CD4-positive, alpha-beta T cell treated with Interferon alpha-2 for 1 hour (primary cell): ENCODE measurements at regions not wholly inside any gene's neighbourhood (a gene's known extent, or its start where the extent isn't known, plus 50 kb on each side); places are given as distances from the start of the nearest gene placed in this dataset.
"Not testable (repeated sequence)": the region's sequence is repeated elsewhere in the genome, so short reads cannot be mapped to it uniquely, and the experiment has no call there.

Experiments used
- DNase-seq, 2 donors: peaks; one replicate each; pipeline ENCODE4 v3.0.0-alpha.2; 2020 to 2022

- DNase-seq = no peak
These were observed 1452.1 kb downstream of the SUCLG1 start for GRCh38 chr2:83006961-83007360.

GRCh38 chr2:83003555-83003954, 1455.5 kb downstream of the SUCLG1 start:
- DNase-seq = no peak

- DNase-seq = no peak
These were observed 1456.4 kb downstream of the SUCLG1 start for GRCh38 chr2:83002706-83003105.

GRCh38 chr2:82998781-82999180, 1460.3 kb downstream of the SUCLG1 start:
- DNase-seq = no peak

- no peak for DNase-seq
These were observed 1462.9 kb downstream of the SUCLG1 start for GRCh38 chr2:82996217-82996616.

GRCh38 chr2:82994151-82994550, 1464.9 kb downstream of the SUCLG1 start:
- no peak for DNase-seq

GRCh38 chr2:82993609-82994008, 1465.5 kb downstream of the SUCLG1 start:
- no peak for DNase-seq

GRCh38 chr2:82992968-82993367, 1466.1 kb downstream of the SUCLG1 start:
- DNase-seq = no peak

GRCh38 chr2:82987706-82988105, 1471.4 kb downstream of the SUCLG1 start:
- DNase-seq = not testable (repeated sequence)

GRCh38 chr2:82986899-82987298, 1472.2 kb downstream of the SUCLG1 start:
- DNase-seq = no peak

- no peak for DNase-seq
These were observed 1473.4 kb downstream of the SUCLG1 start for GRCh38 chr2:82985572-82986197.

GRCh38 chr2:82968358-82968757, 1490.7 kb downstream of the SUCLG1 start:
- DNase-seq = no peak

GRCh38 chr2:82964341-82964740, 1494.7 kb downstream of the SUCLG1 start:
- no peak for DNase-seq

GRCh38 chr2:82959727-82960126, 1499.4 kb downstream of the SUCLG1 start:
- DNase-seq = no peak

- DNase-seq = no peak
These were observed 1504.2 kb downstream of the SUCLG1 start for GRCh38 chr2:82954868-82955267.

- DNase-seq = no peak
These were observed 1519.9 kb downstream of the SUCLG1 start for GRCh38 chr2:82939211-82939610.

- not testable (repeated sequence) for DNase-seq
These were observed 1520.7 kb downstream of the SUCLG1 start for GRCh38 chr2:82938321-82938845.

GRCh38 chr2:82913566-82913965, 1545.5 kb downstream of the SUCLG1 start:
- DNase-seq = no peak

GRCh38 chr2:82896117-82896516, 1563.0 kb downstream of the SUCLG1 start:
- no peak for DNase-seq

GRCh38 chr2:82893190-82893589, 1565.9 kb downstream of the SUCLG1 start:
- DNase-seq = no peak

- no peak for DNase-seq
These were observed 1579.3 kb downstream of the SUCLG1 start for GRCh38 chr2:82879803-82880202.

- DNase-seq = no peak
These were observed 1583.2 kb downstream of the SUCLG1 start for GRCh38 chr2:82875858-82876257.

GRCh38 chr2:82857967-82858366, 1601.1 kb downstream of the SUCLG1 start:
- DNase-seq = no peak

- DNase-seq = no peak
These were observed 1605.8 kb downstream of the SUCLG1 start for GRCh38 chr2:82853299-82853698.

- no peak for DNase-seq
These were observed 1606.3 kb downstream of the SUCLG1 start for GRCh38 chr2:82852787-82853186.
